Lung (tissue), 11 donors: ENCODE measurements at regions not wholly inside any gene's neighbourhood (a gene's known extent, or its start where the extent isn't known, plus 50 kb on each side); places are given as distances from the start of the nearest gene placed in this dataset.
"Not testable (repeated sequence)": the region's sequence is repeated elsewhere in the genome, so short reads cannot be mapped to it uniquely, and the experiment has no call there.

ENCODE experiments used
- ATAC-seq: fragments of 200-7000 bp; cut with Tn5 transposase; one replicate; pipeline ENCODE4 v1.9.1; 2020; ENCODE audit warnings: moderate number of reproducible peaks; ENCODE audit not compliant: insufficient read depth, low FRiP score
- DNase-seq, 3 donors: peaks; one replicate each; pipeline ENCODE4 v3.0.0-alpha.2; 2013 to 2017
- H3K27ac ChIP-seq, 2 donors: one replicate each; pipeline ENCODE4 v1.5.1; 2013; ENCODE audit warnings: mild to moderate bottlenecking in 2 of 2, moderate library complexity in 2 of 2, control low read depth in 1 of 2, inconsistent platforms in 1 of 2, low read depth in 1 of 2, low read length in 1 of 2
- H3K27me3 ChIP-seq, 3 donors: one replicate each; pipeline ENCODE4 v1.5.1; 2013; ENCODE audit warnings: low read length in 2 of 3; ENCODE audit not compliant: control insufficient read depth in 3 of 3, insufficient read depth in 3 of 3
- H3K36me3 ChIP-seq, 4 donors: one replicate each; pipeline ENCODE4 v1.5.1; 2013; ENCODE audit warnings: low read length in 4 of 4, mild to moderate bottlenecking in 1 of 4, moderate library complexity in 1 of 4; ENCODE audit not compliant: control insufficient read depth in 4 of 4, insufficient read depth in 4 of 4
- H3K4me1 ChIP-seq, 5 donors: one replicate each; pipeline ENCODE4 v1.5.1; 2013; ENCODE audit warnings: low read length in 5 of 5, mild to moderate bottlenecking in 2 of 5, moderate library complexity in 1 of 5; ENCODE audit not compliant: control insufficient read depth in 5 of 5, insufficient read depth in 5 of 5
- H3K4me3 ChIP-seq: one replicate; pipeline ENCODE4 v1.5.1; 2013; ENCODE audit warnings: mild to moderate bottlenecking, control low read depth, moderate library complexity
- H3K9ac ChIP-seq, 2 donors: one replicate each; pipeline ENCODE4 v1.5.1; 2013; ENCODE audit warnings: low read length in 2 of 2, control low read depth in 1 of 2; ENCODE audit not compliant: insufficient read depth in 1 of 2
- H3K9me3 ChIP-seq, 4 donors: one replicate each; pipeline ENCODE4 v1.5.1; 2013; ENCODE audit warnings: low read length in 3 of 4, mild to moderate bottlenecking in 1 of 4, moderate library complexity in 1 of 4; ENCODE audit not compliant: control insufficient read depth in 4 of 4, insufficient read depth in 3 of 4
- WGBS, 2 donors: extraction: QIAGEN DNeasy Blood & Tissue Kit; methylation state at CpG; one replicate each; pipeline ENCODE4 v1.1.7; 2013; 5-methylcytosine and 5-hydroxymethylcytosine counted together
- TF ChIP-seq, protein P1 (sequence below): IDR thresholded peaks from 2 replicates; pipeline ENCODE4 v1.5.1; 2012; ENCODE audit warnings: mild to moderate bottlenecking; ENCODE audit errors: control extremely low read depth, extremely low read depth
- donor health status: control.
- donor health status: control.
- donor health status: Bipolar disorder and iron deficiency.
- donor health status: healthy.
- donor health status: DM: yes; HTN: yes; CAD: no.

DNA sequence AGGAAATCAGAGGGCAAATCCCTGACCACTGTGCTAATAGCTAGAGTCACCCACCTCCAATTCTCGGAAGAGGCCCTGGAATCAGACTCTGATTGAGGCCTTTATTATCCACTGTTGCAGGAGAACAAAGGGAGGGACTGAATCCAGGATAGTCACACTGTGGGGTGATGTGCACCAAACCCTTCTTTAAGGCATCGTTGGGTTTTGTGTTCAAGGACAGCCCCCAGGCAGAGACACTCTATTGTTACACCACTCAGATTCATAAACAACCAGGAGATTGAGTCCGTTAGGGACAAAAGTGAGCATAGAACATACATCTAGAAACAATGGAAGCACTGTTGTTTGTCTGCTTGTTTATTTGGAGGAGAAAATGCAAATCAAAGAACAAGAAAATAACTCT is 124.6 kb upstream of the TBCA start:
- Histone ChIP-seq H3K27ac (no peak overlapping the region), H3K9me3 (no peaks in the 10 kb centered on the region), H3K36me3 (no peaks in the 10 kb centered on the region), H3K4me1 (no peaks in the 10 kb centered on the region), H3K9ac (no peak overlapping the region), H3K4me3 (no peak overlapping the region), H3K27me3 (no peaks in the 10 kb centered on the region)
- TF ChIP-seq, protein P1, sequence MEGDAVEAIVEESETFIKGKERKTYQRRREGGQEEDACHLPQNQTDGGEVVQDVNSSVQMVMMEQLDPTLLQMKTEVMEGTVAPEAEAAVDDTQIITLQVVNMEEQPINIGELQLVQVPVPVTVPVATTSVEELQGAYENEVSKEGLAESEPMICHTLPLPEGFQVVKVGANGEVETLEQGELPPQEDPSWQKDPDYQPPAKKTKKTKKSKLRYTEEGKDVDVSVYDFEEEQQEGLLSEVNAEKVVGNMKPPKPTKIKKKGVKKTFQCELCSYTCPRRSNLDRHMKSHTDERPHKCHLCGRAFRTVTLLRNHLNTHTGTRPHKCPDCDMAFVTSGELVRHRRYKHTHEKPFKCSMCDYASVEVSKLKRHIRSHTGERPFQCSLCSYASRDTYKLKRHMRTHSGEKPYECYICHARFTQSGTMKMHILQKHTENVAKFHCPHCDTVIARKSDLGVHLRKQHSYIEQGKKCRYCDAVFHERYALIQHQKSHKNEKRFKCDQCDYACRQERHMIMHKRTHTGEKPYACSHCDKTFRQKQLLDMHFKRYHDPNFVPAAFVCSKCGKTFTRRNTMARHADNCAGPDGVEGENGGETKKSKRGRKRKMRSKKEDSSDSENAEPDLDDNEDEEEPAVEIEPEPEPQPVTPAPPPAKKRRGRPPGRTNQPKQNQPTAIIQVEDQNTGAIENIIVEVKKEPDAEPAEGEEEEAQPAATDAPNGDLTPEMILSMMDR, result no peak
- WGBS, 2 donors, result 79 to 87% methylated on average over 3 of the region's 3 CpGs
- DNase-seq (no peak), ATAC-seq (no peak)

DNA sequence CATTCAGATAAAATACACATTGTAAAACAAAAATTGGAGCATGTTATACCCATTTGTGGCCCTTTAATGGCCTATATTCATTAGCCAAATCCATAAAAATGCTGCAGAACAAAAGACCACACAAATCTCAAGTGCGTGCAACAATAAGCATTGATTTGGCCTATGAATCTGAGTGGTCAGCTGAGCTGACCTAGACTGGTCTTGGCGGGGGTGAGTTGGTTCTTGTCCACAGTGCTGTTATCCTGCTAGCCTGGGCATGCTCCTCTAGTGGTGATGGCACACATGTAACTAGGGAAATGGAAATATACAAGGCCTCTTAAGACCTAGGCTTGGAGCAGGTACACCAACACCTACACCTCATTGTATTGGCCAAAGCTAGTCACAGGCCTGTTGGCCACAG is 122.2 kb upstream of the TBCA start:
- ATAC-seq (no peak), DNase-seq (no peak)
- Histone ChIP-seq H3K4me1 (no peaks in the 10 kb centered on the region), H3K36me3 (no peaks in the 10 kb centered on the region), H3K9me3 (no peaks in the 10 kb centered on the region), H3K4me3 (no peak overlapping the region), H3K27me3 (no peaks in the 10 kb centered on the region), H3K27ac (no peak overlapping the region), H3K9ac (no peak overlapping the region)
- 97 to 100% methylated on average over 2 of the region's 2 CpGs for WGBS, 2 donors
- TF ChIP-seq, protein P1, result no peak

- Histone ChIP-seq H3K9ac (no peak overlapping the region), H3K4me1 (no peaks in the 10 kb centered on the region), H3K9me3 (no peaks in the 10 kb centered on the region), H3K36me3 (no peaks in the 10 kb centered on the region), H3K27me3 (peaks cover 0 to 5% (median 0%) of the 10 kb centered on the region in 3 donors), H3K4me3 (no peak overlapping the region), H3K27ac (no peak overlapping the region)
- WGBS, 2 donors, result 90 to 93% methylated on average over 3 of the region's 3 CpGs
- TF ChIP-seq, protein P1, result no peak
- no peak for DNase-seq
- ATAC-seq, result no peak
These were observed 120.2 kb upstream of the TBCA start for GRCh38 chr5:77896338-77896737.

DNA sequence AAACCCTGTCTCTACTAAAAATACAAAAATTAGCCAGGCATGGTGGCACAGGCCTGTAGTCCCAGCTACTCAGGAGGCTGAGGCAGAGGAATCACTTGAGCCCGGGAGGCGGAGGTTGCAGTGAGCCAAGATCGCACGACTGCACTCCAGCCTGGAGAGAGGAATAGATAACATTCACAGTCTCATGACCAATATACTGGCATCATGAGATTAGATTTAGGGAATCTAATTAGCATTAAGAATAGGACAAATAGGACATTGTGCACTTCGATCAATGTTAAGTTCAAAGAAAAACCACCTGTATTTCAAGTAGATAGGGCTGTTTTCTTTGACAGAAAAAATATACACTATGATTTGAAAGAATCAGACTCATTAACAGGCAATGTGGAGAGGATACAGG is 118.0 kb upstream of the TBCA start:
- H3K27ac ChIP-seq, ATAC-seq: not testable (repeated sequence)

More for the DNA sequence above, 118.0 kb upstream of the TBCA start:
- H3K4me1 ChIP-seq, H3K4me3 ChIP-seq, H3K9me3 ChIP-seq, DNase-seq, H3K36me3 ChIP-seq, H3K9ac ChIP-seq, H3K27me3 ChIP-seq: not testable (repeated sequence)
- WGBS, 2 donors, result 91 to 97% methylated on average over 5 of the region's 5 CpGs
